Gastrocnemius medialis (tissue), 4 donors: ENCODE measurements at regions not wholly inside any gene's neighbourhood (a gene's known extent, or its start where the extent isn't known, plus 50 kb on each side); places are given as distances from the start of the nearest gene placed in this dataset.

Source experiments
- POLR2A ChIP-seq, 2 donors: fragments of 450-650 bp; IDR thresholded peaks; one replicate each; pipeline ENCODE4 v1.6.1; 2017; ENCODE audit warnings: antibody characterized with exemption in 2 of 2, mild to moderate bottlenecking in 2 of 2, moderate library complexity in 2 of 2
- TF ChIP-seq, protein P1 (sequence below), 5 experiments: fragments of 450-650 bp in 3 of 5; fragments of 200-600 bp in 2 of 5; sonication (generic) in 2 of 5; IDR thresholded peaks in 4 of 5; conservative IDR thresholded peaks in 1 of 5; 1 replicate in 4 of 5; 2 replicates in 1 of 5; pipeline ENCODE4 v1.5.1; 2016 to 2019; ENCODE audit warnings: antibody characterized with exemption in 5 of 5, mild to moderate bottlenecking in 3 of 5, moderate library complexity in 3 of 5

- TF ChIP-seq, protein P1, sequence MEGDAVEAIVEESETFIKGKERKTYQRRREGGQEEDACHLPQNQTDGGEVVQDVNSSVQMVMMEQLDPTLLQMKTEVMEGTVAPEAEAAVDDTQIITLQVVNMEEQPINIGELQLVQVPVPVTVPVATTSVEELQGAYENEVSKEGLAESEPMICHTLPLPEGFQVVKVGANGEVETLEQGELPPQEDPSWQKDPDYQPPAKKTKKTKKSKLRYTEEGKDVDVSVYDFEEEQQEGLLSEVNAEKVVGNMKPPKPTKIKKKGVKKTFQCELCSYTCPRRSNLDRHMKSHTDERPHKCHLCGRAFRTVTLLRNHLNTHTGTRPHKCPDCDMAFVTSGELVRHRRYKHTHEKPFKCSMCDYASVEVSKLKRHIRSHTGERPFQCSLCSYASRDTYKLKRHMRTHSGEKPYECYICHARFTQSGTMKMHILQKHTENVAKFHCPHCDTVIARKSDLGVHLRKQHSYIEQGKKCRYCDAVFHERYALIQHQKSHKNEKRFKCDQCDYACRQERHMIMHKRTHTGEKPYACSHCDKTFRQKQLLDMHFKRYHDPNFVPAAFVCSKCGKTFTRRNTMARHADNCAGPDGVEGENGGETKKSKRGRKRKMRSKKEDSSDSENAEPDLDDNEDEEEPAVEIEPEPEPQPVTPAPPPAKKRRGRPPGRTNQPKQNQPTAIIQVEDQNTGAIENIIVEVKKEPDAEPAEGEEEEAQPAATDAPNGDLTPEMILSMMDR (IDR thresholded peaks at IDR 0.05 in 4 of 5, conservative IDR thresholded peaks at IDR 0.05 in 1 of 5) = no peak
- no peak for TF ChIP-seq POLR2A (IDR thresholded peaks at IDR 0.05)
Measured at GRCh38 chr14:40221428-40221827, 789.2 kb upstream of the FBXO33 start.
